ENCODE measurements at regions not wholly inside any gene's neighbourhood (a gene's known extent, or its start where the extent isn't known, plus 50 kb on each side); places are given as distances from the start of the nearest gene placed in this dataset.

DNA sequence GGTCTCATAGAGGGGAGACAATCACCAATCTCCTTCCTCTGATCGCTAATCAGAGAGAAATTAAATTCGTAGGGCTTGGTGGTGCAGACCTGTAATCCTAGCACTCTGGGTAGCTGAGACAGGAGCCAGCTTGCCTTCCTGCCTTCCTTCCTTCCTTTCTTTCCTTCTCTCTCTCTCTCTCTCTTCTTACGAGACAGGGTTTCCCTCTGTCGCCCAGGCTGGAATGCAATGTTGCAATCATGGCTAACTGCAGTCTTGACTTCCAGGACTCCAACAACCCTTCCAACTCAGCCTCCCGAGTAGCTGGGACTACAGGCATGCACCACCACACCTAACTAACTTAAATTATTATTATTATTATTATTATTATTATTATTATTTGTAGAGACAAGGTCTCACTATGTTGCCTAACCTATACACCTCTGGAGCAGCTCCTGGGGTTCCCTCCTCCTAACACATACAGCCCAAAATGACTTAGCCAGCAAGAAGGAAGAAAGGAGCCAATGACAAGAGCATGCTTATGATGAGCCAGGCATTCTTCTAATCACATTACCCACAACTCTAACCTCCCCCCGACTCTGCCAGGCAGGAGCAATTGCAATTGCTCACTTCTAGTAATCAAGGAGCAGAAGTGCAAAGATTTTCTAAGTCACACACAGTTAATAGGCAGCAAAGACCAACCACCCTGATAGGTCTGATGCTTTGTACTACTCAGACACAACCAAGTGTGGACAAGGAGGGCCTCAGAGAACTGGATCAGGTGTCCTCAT is 105.4 kb upstream of the F3 start:
- TF ChIP-seq, protein P1, sequence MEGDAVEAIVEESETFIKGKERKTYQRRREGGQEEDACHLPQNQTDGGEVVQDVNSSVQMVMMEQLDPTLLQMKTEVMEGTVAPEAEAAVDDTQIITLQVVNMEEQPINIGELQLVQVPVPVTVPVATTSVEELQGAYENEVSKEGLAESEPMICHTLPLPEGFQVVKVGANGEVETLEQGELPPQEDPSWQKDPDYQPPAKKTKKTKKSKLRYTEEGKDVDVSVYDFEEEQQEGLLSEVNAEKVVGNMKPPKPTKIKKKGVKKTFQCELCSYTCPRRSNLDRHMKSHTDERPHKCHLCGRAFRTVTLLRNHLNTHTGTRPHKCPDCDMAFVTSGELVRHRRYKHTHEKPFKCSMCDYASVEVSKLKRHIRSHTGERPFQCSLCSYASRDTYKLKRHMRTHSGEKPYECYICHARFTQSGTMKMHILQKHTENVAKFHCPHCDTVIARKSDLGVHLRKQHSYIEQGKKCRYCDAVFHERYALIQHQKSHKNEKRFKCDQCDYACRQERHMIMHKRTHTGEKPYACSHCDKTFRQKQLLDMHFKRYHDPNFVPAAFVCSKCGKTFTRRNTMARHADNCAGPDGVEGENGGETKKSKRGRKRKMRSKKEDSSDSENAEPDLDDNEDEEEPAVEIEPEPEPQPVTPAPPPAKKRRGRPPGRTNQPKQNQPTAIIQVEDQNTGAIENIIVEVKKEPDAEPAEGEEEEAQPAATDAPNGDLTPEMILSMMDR (conservative IDR thresholded peaks at IDR 0.05; ENCODE audit: low read length): no peak
- no peak for TF ChIP-seq EZH2phosphoT487 (IDR thresholded peaks at IDR 0.05; ENCODE audit: borderline replicate concordance)
